DND-41 (cell line): ENCODE measurements at regions not wholly inside any gene's neighbourhood (a gene's known extent, or its start where the extent isn't known, plus 50 kb on each side); places are given as distances from the start of the nearest gene placed in this dataset.

Source experiments
- EZH2 ChIP-seq: IDR thresholded peaks from 3 replicates; pipeline ENCODE4 v1.6.1; 2012; ENCODE audit warnings: borderline replicate concordance, low read depth, mild to moderate bottlenecking, moderate library complexity, low read length, inconsistent platforms; ENCODE audit not compliant: severe bottlenecking
- TF ChIP-seq, protein P1 (sequence below): IDR thresholded peaks from 2 replicates; pipeline ENCODE4 v1.5.1; 2012; ENCODE audit warnings: borderline replicate concordance, low read length, moderate library complexity, mild to moderate bottlenecking; ENCODE audit not compliant: poor library complexity, severe bottlenecking; ENCODE audit errors: extremely low read depth

DNA sequence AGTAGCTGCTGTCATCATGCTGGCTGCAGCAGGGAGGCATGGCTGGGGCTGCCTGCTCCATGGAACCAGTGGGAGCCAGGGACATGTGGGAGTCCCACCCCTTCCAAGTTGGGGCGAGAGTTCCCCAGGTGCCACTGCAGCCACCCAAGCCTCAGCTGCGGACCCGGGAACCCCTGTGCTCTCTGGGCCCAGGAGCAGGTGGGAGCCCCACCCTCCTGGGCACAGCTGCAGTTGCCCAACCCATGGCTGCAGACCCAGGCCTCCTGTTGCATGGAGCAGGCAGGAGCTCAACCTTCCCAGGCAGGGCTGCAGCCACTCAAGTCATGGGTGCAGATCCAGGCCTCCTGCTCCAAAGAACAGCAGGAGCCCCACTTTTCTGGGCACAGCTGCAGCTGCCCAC is 274.2 kb upstream of the KCNJ16 start:
- TF ChIP-seq, protein P1, sequence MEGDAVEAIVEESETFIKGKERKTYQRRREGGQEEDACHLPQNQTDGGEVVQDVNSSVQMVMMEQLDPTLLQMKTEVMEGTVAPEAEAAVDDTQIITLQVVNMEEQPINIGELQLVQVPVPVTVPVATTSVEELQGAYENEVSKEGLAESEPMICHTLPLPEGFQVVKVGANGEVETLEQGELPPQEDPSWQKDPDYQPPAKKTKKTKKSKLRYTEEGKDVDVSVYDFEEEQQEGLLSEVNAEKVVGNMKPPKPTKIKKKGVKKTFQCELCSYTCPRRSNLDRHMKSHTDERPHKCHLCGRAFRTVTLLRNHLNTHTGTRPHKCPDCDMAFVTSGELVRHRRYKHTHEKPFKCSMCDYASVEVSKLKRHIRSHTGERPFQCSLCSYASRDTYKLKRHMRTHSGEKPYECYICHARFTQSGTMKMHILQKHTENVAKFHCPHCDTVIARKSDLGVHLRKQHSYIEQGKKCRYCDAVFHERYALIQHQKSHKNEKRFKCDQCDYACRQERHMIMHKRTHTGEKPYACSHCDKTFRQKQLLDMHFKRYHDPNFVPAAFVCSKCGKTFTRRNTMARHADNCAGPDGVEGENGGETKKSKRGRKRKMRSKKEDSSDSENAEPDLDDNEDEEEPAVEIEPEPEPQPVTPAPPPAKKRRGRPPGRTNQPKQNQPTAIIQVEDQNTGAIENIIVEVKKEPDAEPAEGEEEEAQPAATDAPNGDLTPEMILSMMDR, result no peak
- no peak for TF ChIP-seq EZH2
